Activated effector memory CD4-positive, alpha-beta T cell treated with anti-CD3 and anti-CD28 coated beads, Interleukin-2, amount 50 U/mL, for 16 hours (primary cell): ENCODE measurements at regions not wholly inside any gene's neighbourhood (a gene's known extent, or its start where the extent isn't known, plus 50 kb on each side); places are given as distances from the start of the nearest gene placed in this dataset.
"Not testable (repeated sequence)": the region's sequence is repeated elsewhere in the genome, so short reads cannot be mapped to it uniquely, and the experiment has no call there.

Source experiments
- DNase-seq: peaks from one replicate; pipeline ENCODE4 v3.0.0-alpha.2; 2020

DNA sequence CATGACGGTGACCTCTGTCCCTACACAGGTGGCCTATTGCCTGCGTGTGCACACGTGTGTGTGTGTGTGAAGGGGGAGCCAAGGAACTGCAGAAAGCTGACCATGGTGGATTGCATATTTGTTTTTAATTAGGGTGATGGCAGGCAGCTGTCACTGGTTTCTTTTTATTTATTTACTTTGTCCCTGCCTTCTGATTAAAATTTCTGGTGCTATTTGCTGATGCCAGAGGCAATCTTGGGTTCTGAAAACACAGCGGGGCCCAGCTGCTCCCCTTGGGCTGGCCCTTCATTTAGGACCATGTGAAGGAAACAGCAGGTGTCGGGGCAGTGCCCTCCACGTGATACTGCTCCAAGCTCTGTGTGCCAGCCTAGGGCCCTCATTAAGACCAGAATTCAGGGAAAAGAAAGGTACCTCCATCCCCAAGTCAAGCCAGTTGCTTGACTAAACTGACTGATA, 71.3 kb upstream of the PODXL start:
- DNase-seq: no peak

DNA sequence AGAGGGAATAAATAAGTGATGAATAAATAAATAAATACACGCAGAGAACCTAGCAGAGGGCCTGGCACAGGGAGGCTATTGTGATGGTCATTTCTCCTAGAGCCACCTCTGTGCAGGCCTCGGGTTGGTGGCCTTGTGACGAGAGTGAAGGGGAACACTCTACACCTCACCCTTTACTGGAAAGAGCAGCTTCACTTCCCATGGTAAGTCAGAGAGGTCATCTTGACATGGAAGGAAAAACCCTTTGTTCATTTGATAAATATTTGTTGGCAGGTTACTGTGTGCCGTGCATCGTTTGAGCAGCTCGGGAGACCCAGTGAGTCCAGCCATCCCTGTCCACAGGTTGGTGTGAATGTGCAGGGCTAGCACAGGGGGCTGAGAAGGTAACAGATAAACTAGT, 70.2 kb upstream of the PODXL start:
- no peak for DNase-seq

DNA sequence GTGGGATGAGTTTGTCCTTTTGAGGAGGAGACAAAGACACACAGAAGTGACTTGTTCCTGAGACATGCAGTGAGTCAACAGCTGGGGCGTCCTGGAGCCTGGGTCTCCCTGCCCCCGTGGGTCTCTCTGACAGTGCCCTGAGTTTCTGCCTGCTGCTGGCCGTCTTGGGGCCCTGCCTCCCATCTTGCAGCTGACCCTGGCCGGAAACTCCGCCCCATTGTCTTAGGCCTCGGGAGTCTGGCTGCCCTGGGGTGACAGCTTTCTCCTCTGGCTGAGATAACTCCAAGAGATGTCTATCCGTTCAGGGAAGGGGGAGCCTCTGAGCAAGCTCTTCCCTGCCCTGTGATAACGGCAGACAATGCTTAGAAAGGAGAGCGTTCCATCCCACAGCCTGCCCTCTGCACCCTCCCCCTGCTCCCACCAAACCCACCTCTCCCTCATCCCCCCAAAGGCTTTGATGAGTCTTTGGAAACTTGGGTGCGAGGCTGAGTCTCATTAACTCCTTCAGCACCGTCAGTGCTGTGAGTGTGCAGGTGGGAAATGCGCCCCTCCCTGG, 69.5 kb upstream of the PODXL start:
- no peak for DNase-seq

DNA sequence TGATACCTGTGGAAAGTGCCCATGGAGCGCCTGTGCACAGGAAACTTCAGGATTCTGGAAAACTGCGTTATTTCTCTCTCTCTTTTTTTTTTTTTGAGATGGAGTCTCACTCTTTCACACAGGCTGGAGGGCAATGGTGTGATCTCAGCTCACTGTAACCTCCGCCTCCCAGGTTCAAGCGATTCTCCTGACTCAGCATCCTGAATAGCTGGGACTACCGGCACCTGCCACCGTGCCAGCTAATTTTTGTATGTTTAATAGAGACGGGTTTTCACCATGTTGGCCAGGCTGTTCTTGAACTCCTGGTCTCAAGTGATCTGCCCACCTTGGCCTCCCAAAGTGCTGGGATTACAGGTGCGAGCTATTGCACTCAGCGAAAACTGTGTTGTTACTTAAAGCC, 68.9 kb upstream of the PODXL start:
- DNase-seq: not testable (repeated sequence)

DNA sequence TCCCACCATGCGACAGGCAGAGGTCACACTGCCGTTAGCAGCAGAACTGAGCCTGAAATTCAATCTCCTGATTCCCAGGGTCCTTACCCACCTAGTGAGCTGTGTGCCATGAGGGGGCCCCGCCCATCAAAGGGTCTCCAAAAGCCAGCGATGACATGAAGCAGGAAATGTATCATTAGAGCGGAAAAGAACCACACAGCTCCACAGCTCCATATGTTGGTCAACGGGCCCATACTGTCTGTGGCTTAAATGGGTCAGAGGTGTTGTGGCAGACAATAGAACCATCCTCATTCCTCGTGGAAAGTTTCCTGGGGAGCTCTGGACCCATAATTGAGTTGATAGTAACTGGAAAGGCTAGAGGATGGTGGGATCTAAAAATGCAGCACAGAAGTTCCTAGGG, 68.1 kb upstream of the PODXL start:
- no peak for DNase-seq

DNA sequence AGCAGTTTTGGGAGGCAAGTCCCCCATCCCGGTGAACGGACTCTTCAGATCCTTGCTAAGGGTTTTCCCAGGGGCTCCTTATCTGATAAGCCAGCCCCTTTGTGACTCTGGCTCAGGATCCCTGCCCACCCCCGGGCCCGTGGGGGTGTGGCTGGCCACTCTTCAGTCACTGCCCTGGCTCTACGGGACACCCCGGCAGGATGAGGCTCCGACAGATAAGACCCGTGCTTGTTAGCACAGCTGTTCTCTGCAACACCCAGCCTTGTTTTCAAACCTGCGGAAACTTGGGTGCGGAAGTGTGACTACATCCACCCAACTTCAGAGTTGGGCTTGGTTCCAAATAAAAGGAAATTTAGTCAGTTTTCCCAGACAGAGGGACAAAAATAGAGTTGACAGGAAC, 66.7 kb upstream of the PODXL start:
- no peak for DNase-seq

DNA sequence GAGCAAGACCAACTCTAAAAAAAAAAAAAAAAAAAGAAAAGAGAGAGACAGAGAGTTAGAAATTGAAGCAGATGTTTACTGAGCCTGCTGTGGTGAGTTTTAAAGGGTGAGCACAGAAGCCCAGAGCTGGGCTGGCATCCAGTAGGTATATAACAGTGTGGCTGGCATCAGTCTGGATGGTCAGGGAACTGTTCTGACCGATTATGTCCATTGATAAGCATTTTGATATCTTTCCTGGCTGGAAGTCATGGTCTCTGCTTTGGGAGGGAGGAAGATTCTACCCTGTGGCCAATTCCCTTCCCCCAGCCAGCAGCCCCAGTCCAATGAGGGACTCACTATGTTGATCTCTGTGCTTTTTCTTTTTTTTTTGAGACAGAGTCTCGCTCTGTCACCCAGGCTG, 65.2 kb upstream of the PODXL start:
- DNase-seq: no peak

DNA sequence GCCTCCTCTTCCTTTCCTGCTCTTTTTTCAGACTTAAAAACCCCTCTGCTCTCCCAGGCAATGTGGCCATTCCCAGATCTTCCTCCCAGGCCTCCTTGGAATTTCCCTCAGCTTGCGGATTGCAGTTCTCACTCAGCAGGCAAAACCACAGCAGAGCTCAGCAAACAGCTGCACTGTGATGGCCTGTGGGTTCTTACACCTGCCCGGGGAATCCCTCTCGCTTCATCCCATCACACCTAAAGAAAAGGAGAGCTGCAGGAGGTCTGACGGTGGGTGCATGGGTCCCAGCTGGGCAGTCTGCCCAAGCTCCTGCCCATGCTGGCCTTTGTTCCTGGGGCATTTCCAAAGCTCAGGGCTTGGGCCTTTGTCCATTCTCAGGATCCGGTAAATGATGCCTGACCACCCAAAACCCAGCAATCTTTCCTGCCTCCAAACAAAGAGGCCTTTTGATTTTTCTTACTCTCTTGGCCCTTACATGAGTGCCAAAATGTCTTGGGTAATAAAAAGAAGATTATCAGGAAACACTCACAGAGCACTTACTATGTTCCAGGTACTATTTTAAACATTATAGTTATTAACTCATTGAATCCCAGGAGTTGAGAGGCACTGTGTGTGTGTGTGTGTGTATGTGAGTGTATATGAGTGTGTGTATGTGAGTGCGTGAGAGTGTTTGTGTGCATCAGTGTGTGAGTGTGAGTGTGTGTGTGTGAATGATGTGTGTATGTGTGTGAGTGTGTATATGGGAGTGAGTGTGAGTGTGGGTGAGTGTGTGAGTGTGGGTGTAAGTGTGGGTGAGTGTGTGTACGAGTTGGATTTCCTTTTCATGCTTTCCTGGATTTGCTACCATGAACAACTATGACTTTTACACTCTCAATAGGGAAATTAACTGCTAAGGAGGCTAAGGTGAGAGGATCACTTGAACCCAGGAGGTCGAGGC, 64.5 kb upstream of the PODXL start:
- no peak for DNase-seq

DNA sequence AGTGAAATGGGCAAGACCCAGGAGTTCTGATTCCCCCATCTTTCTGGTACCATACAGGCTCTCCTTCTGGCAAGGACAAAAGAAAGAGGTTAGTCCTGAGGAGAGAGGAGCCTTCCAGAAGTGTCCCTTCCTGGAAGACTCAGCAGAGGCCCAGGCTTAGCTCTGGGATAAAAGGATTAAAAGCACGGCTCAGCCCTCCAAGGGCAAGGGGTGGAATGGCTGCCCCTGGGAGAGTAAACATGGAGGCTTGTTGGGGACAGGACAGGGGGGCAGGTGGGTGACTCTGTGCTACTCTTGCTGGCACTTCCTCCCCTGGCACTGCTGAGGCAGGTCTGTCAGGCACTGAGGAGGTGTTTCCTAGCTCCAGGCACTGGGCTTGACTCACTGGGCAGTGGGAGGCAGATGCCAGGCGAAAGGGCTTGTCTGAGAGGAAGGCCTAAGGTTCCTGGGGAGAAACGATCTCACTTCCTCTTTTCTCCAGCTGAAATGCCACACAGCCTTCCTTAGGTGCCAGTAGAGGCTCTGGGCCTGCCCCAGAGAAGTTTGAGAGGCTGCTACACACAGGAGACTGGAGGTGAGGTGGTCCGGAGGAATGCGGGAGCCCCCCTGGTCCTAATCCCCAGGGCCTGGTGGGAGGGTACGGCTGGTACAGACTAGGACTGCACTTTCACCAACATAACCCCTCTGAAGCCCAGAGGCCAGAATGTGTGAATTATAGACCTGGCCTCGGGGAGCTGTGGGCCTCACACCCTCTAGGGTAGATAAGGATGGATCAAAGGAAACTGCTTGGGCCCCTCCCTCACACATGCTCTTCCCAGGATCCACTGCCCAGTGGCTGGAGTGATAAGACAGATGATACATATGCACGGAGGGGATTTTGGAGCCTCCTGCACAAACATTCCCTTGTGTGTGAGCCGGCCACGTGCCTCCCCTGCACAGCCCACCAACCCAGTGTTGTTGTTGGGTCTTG, 63.2 kb upstream of the PODXL start:
- DNase-seq: no peak

DNA sequence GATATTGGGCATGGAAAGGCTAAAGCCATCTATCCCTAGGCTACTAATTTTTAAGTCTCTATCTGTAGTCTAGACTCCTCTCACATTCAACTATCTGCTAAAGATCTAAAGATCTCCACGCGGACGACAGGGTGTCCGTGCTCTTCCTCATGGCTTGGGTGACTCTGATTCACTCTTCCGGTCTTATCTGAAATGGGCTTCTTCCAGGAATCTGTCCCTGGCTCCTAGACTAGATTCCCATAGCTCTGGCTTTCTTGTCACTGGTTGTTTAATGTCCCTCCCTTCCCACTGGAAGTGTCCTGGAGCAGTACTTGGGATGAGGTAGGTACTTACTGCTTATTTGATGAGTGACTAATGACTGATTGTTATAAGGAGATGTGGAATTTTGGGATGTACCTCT, 62.0 kb upstream of the PODXL start:
- no peak for DNase-seq

DNA sequence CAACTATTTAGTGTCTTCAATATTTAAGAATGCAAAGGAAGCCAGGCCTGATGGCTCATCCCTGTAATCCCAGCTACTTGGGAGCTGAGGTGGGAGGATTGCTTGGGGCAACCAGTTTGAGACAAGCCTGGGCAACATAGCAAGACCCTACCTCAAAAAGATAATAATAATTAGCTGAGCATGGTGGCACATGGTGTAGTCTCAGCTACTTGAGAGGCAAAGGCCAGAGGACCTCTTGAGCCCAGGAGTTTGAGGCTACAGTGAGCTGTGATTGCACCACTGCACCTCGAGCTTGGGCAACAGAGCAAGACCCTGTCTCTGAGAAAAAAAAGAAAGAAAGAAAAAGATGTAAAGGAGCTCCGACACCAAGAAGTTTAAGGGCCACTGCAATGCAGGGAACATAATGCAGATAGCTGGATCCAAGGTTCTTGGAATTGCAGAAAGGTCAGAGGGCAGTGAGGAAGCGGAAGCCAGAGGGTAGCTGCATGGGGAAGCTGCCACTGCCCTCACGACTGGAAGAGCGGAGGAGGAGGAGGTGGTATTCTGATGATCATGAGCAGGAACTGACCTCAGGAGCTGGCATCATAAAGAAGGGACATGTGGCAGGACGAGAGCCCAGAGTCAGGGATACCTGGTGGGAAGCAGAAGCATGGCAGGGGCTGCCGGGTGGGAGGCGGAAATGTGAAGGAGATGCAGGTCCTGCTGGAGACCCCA, 60.2 kb upstream of the PODXL start:
- DNase-seq: no peak

DNA sequence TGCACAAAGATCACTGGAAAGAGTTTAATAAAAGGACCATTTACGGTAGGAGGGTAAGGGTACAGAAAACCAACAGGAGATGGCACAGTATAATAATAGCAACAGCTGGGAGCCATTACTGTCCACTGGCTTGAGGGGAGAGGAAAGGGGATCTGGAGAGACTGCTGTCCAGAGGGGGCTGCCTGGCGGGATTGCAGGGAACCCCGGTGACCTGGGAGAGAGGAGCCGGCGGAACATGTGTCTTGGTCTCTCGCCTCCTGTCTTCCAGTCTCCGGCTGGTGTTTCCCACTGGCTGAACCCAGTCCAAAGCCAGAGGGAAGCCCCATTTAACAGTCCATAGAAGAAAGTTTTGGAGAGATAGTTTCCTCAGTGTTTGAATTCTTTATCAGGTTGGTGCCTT, 57.5 kb upstream of the PODXL start:
- DNase-seq: no peak

DNA sequence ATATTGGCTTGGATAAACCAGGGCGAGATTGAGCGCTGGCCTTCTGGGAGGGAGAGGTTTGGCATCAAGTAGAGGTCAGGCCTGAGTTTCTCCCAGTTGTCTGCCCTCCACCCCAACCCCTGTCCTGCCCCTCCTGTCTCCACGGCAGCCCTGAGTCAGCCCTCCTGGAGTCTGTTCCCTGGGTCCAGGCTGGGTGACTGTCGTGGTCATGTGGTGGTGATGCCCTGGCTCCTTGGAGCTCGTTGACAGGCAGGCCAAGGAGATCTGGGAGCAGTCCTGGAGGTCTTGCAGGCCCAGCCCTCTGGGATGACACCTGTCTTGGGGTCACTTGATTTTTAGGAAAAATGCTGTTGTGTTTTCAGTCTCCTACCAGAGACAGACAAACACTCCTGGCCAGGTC, 53.6 kb upstream of the PODXL start:
- no peak for DNase-seq

DNA sequence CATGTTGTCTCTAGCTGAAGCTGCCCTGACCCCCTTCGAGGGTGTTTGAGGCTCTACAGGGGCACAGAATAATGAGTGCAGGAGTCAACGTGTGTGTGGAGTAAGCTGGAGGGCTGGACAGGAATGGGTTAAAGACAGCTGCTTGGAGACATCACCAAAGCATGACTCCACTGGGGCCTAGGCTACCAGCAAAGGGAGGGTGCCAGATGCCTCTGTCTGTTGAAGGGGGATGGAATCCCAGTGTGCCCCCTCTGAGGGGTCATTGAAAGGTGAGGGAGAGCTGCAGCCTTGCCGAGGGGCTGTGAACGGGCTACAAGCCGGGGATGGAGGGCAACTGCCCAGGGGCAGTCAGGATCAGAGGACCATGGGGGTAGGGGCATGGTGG, 51.7 kb upstream of the PODXL start:
- DNase-seq: no peak

DNA sequence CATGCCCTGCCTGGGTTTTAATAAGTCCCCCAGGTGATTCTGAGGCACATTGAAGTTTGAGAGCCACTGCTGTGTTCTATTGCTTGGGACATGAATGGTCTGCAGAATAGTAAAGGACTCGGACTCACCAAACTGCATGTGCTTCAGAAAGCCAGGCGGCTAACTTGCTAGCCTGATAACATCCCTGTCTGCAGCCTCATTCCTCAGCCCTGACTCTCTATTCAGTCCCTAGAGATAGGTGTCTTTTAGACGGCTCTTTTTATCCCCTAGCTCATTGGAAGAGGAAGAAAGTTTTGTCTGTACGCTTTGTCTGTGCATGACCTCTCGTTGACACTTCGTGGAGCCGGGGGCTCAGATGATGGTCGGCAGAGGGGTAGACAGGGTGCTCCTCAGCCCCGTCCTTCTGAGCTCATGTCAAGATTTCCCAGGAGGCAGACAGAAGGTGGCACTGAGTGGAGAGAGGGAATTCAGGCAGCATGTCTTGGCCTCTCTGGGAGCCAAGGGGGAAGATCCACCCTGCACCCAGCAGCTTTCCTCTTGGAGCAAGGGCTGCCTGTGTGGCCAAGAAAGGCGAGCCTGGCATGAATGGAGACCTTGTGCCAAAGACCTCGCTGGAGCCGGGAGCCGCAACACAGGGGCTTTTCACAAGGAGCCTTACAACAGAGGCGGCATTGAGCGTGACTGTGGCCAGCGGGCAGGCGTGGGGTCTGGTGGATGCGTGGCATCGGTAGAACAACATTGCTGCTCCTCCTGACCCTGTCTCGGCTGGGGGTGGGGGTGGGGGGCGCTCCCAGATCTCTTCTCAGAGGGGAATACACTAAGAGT, 51.1 kb upstream of the PODXL start:
- no peak for DNase-seq

DNA sequence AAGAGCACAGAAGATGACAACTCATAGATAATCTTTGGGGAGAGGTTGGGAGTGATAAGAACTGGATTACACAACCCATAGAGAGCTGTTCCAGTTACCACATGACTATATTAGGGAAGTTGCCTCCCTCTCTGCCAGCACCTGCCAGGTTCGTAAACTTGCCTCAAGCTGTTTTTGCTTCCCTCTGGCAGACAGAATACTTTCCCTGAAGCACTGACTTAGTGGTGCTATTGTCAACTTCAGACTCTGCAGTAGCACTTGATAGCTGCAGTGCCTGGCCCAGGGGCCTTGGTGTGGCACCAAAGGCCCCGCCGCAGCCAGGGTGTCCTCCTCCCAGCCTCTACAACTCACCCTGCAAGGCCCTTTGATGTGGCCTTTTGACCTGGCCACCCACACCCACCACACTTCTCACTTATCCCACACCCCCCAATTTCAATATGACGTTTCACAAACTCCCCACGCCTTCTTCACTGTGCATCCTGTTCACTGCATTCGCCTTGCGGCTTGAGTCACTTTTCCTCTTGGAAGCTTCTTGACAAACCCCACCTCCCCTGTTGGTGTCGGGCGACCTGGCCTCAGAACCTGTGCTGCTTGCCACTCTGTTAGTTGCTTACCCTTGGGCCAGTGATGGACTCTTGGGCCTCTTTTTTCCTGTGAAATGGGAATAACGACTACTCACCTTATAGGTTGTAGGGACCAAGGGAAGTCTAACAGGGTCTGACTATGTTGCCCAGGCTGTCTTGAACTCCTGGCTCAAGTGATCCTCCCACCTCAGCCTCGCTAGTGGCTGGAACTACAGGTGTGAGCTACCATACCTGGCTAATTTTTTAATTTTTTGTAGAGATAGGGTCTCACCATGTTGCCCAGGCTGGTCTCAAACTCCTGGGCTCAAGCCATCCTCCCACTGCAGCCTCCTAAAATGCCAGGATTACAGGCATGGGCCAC, 50.2 kb upstream of the PODXL start:
- no peak for DNase-seq
